Esophagus squamous epithelium (tissue), 4 donors: ENCODE measurements at regions not wholly inside any gene's neighbourhood (a gene's known extent, or its start where the extent isn't known, plus 50 kb on each side); places are given as distances from the start of the nearest gene placed in this dataset.

Experiments
- CTCF ChIP-seq, 6 experiments: fragments of 450-650 bp in 4 of 6; fragments of 200-600 bp in 2 of 6; sonication (generic) in 2 of 6; IDR thresholded peaks; one replicate each; pipeline ENCODE4 v1.5.1; 2016 to 2019; ENCODE audit warnings: antibody characterized with exemption in 6 of 6, mild to moderate bottlenecking in 4 of 6, moderate library complexity in 4 of 6
- POLR2A ChIP-seq, 4 donors: fragments of 450-650 bp; IDR thresholded peaks; one replicate each; pipeline ENCODE4 v1.6.1; 2017; ENCODE audit warnings: antibody characterized with exemption in 4 of 4, mild to moderate bottlenecking in 4 of 4, moderate library complexity in 3 of 4

GRCh38 chr4:66294638-66295037 is 624.3 kb upstream of the EPHA5 start:
- no peak for TF ChIP-seq POLR2A (IDR thresholded peaks at IDR 0.05)
- no peak for TF ChIP-seq CTCF (IDR thresholded peaks at IDR 0.05)
